ENCODE measurements at regions not wholly inside any gene's neighbourhood (a gene's known extent, or its start where the extent isn't known, plus 50 kb on each side); places are given as distances from the start of the nearest gene placed in this dataset.

DNA sequence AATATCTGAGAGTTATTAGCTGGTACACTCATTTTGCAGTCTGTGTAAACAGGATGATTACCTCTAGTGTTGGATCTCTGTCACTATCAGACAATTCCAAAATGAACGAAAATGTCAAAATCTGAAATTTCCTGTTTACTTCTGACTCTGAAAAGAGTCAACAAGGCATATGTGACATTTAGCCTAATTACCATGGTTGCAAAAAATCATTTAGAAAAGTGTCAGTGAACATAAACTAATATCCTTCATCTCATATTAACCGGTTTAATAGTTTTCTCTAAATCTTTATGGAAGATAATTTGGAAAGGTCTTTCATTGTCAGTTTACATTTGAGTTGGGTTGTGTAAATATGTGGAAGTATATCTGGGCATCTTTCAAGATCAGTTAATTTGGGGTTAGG, 431.8 kb upstream of the HSF2 start:
- Histone ChIP-seq H4K20me1 (ENCODE audit: insufficient read depth, low read length) (no peaks in the 10 kb centered on the region), H3K27me3 (ENCODE audit: control insufficient read depth in 1 of 2, insufficient read depth in 2 of 2, low read length in 2 of 2) (no peaks in the 10 kb centered on the region), H3K36me3 (replicated peaks in 1 of 2; ENCODE audit: control insufficient read depth in 1 of 2, insufficient read depth in 2 of 2, low read length in 2 of 2) (no peaks in the 10 kb centered on the region), H2AFZ (ENCODE audit: low read length) (no peak overlapping the region), H3K9me3 (ENCODE audit: low read length) (no peaks in the 10 kb centered on the region), H3K4me1 (ENCODE audit: insufficient read depth, low read length) (no peaks in the 10 kb centered on the region), H3K79me2 (ENCODE audit: insufficient read depth, low read length) (no peaks in the 10 kb centered on the region), H3K4me2 (ENCODE audit: low read depth, low read length) (no peak overlapping the region), H3K27ac (ENCODE audit: extremely low read length, insufficient read depth, low read length) (no peak overlapping the region), H3K9ac (ENCODE audit: insufficient read depth, low read depth, low read length) (no peak overlapping the region), H3K4me3 (replicated peaks in 1 of 3; ENCODE audit: insufficient read depth in 1 of 3, low read depth in 2 of 3, low read length in 3 of 3) (no peak overlapping the region)
- no TSS peak for BruUV-seq (replicated peaks)
- DNase-seq (ENCODE audit: low spot score) (no peak), ATAC-seq (no peak), FAIRE-seq (no peak)
- ChIA-PET CTCF (ENCODE audit: low intra/inter-chr PET ratio, low total read pairs) (no interaction called here), POLR2A (no interaction called here)
- WGBS (ENCODE audit: low lambda C conversion rate), result 2% methylated on average over 2 of the region's 2 CpGs
- no peak for TF ChIP-seq ZNF75D (CRISPR knock-in tag; IDR thresholded peaks at IDR 0.05; ENCODE audit: borderline replicate concordance)
- TF ChIP-seq, protein P1, sequence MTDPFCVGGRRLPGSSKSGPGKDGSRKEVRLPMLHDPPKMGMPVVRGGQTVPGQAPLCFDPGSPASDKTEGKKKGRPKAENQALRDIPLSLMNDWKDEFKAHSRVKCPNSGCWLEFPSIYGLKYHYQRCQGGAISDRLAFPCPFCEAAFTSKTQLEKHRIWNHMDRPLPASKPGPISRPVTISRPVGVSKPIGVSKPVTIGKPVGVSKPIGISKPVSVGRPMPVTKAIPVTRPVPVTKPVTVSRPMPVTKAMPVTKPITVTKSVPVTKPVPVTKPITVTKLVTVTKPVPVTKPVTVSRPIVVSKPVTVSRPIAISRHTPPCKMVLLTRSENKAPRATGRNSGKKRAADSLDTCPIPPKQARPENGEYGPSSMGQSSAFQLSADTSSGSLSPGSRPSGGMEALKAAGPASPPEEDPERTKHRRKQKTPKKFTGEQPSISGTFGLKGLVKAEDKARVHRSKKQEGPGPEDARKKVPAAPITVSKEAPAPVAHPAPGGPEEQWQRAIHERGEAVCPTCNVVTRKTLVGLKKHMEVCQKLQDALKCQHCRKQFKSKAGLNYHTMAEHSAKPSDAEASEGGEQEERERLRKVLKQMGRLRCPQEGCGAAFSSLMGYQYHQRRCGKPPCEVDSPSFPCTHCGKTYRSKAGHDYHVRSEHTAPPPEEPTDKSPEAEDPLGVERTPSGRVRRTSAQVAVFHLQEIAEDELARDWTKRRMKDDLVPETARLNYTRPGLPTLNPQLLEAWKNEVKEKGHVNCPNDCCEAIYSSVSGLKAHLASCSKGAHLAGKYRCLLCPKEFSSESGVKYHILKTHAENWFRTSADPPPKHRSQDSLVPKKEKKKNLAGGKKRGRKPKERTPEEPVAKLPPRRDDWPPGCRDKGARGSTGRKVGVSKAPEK (CRISPR knock-in tag; IDR thresholded peaks at IDR 0.05; ENCODE audit: borderline replicate concordance), result no peak
- TF ChIP-seq, protein P2, sequence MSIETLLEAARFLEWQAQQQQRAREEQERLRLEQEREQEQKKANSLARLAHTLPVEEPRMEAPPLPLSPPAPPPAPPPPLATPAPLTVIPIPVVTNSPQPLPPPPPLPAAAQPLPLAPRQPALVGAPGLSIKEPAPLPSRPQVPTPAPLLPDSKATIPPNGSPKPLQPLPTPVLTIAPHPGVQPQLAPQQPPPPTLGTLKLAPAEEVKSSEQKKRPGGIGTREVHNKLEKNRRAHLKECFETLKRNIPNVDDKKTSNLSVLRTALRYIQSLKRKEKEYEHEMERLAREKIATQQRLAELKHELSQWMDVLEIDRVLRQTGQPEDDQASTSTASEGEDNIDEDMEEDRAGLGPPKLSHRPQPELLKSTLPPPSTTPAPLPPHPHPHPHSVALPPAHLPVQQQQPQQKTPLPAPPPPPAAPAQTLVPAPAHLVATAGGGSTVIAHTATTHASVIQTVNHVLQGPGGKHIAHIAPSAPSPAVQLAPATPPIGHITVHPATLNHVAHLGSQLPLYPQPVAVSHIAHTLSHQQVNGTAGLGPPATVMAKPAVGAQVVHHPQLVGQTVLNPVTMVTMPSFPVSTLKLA (IDR thresholded peaks at IDR 0.05), result no peak
- no peak for TF ChIP-seq ZNF790 (CRISPR knock-in tag; IDR thresholded peaks at IDR 0.05; ENCODE audit: borderline replicate concordance)
- TF ChIP-seq RARA (CRISPR knock-in tag; IDR thresholded peaks at IDR 0.05), result no peak
- TF ChIP-seq, protein P3, sequence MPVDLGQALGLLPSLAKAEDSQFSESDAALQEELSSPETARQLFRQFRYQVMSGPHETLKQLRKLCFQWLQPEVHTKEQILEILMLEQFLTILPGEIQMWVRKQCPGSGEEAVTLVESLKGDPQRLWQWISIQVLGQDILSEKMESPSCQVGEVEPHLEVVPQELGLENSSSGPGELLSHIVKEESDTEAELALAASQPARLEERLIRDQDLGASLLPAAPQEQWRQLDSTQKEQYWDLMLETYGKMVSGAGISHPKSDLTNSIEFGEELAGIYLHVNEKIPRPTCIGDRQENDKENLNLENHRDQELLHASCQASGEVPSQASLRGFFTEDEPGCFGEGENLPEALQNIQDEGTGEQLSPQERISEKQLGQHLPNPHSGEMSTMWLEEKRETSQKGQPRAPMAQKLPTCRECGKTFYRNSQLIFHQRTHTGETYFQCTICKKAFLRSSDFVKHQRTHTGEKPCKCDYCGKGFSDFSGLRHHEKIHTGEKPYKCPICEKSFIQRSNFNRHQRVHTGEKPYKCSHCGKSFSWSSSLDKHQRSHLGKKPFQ (CRISPR knock-in tag; IDR thresholded peaks at IDR 0.05; ENCODE audit: insufficient replicate concordance), result no peak
- TF ChIP-seq ZNF619 (CRISPR knock-in tag; IDR thresholded peaks at IDR 0.05), result no peak
- no peak for TF ChIP-seq CCAR2 (optimal IDR thresholded peaks at IDR 0.05; ENCODE audit: low read depth, low read length)
- TF ChIP-seq FOXO1 (CRISPR knock-in tag; IDR thresholded peaks at IDR 0.05), result no peak
- no peak for TF ChIP-seq HOXA9 (CRISPR knock-in tag; IDR thresholded peaks at IDR 0.05; ENCODE audit: borderline replicate concordance)
- no peak for TF ChIP-seq MYC (CRISPR knock-in tag; IDR thresholded peaks at IDR 0.05; ENCODE audit: borderline replicate concordance)
- TF ChIP-seq ZNF883 (CRISPR knock-in tag; IDR thresholded peaks at IDR 0.05; ENCODE audit: not compliant biosample characterization), result no peak
- intact Hi-C loops (cut with micrococcal nuclease; ENCODE audit: unreplicated experiment) (no loop called here), in situ Hi-C loops (cut with HindIII; ENCODE audit: extremely low pct_ligation_motif_present, low pct_unique_long_range_greater_than_20kb) (no loop called here)
